Endothelial cell of umbilical vein (primary cell): ENCODE measurements at regions not wholly inside any gene's neighbourhood (a gene's known extent, or its start where the extent isn't known, plus 50 kb on each side); places are given as distances from the start of the nearest gene placed in this dataset.

Experiments
- CTCF ChIP-seq, 2 donors: IDR thresholded peaks; 1 replicate in 1 of 2; 2 replicates in 1 of 2; pipeline ENCODE4 v1.5.1; 2011; ENCODE audit warnings: low read length in 2 of 2, mild to moderate bottlenecking in 2 of 2, moderate library complexity in 2 of 2, control low read depth in 1 of 2, inconsistent platforms in 1 of 2, low read depth in 1 of 2; ENCODE audit not compliant: insufficient read depth in 1 of 2; ENCODE audit errors: extremely low read depth in 1 of 2
- EZH2 ChIP-seq: IDR thresholded peaks from 2 replicates; pipeline ENCODE4 v1.6.1; 2012; ENCODE audit warnings: borderline replicate concordance, low read depth, mild to moderate bottlenecking, moderate library complexity, low read length, inconsistent platforms; ENCODE audit not compliant: severe bottlenecking
- FOS ChIP-seq: IDR thresholded peaks from 2 replicates; pipeline ENCODE4 v1.6.1; 2011; ENCODE audit warnings: mild to moderate bottlenecking, low read length, moderate library complexity, borderline replicate concordance; ENCODE audit not compliant: insufficient read depth
- MAX ChIP-seq: IDR thresholded peaks from 2 replicates; pipeline ENCODE4 v1.6.1; 2011; ENCODE audit not compliant: insufficient read depth, insufficient read length
- MYC ChIP-seq: IDR thresholded peaks from one replicate; pipeline ENCODE4 v1.6.1; 2011; ENCODE audit warnings: mild to moderate bottlenecking, low read depth, low read length
- POLR2A ChIP-seq: IDR thresholded peaks from 2 replicates; pipeline ENCODE4 v1.6.1; 2012; ENCODE audit warnings: low read depth, mild to moderate bottlenecking, control low read depth, low read length
- POLR2AphosphoS5 ChIP-seq: IDR thresholded peaks from 2 replicates; pipeline ENCODE4 v1.6.1; 2012; ENCODE audit warnings: low read depth, mild to moderate bottlenecking, control low read depth, low read length, moderate library complexity; ENCODE audit not compliant: insufficient read depth

GRCh38 chr7:12136523-12136922, 74.6 kb upstream of the TMEM106B start:
- TF ChIP-seq MYC (no peak), CTCF (IDR thresholded peaks at IDR 0.05; ENCODE audit: extremely low read depth in 1 of 2, insufficient read depth in 1 of 2, low read depth in 1 of 2, low read length in 2 of 2) (no peak), POLR2A (no peak), POLR2AphosphoS5 (no peak), FOS (no peak), EZH2 (no peak), MAX (no peak)
